PC-3 (cell line): ENCODE measurements at regions not wholly inside any gene's neighbourhood (a gene's known extent, or its start where the extent isn't known, plus 50 kb on each side); places are given as distances from the start of the nearest gene placed in this dataset.

Source experiments
- CTCF ChIP-seq: fragments of 300-600 bp; sonication (generic); conservative IDR thresholded peaks from 2 replicates; pipeline ENCODE4 v1.5.1; 2017; ENCODE audit warnings: antibody characterized with exemption, low read depth, mild to moderate bottlenecking, low read length
- EZH2 ChIP-seq: fragments of 300-600 bp; sonication (generic); IDR thresholded peaks from one replicate; pipeline ENCODE4 v1.6.1; 2017; ENCODE audit warnings: antibody characterized with exemption, mild to moderate bottlenecking, low read length; ENCODE audit not compliant: unreplicated experiment
- EZH2phosphoT487 ChIP-seq: fragments of 300-600 bp; sonication (generic); IDR thresholded peaks from 2 replicates; pipeline ENCODE4 v1.6.1; 2018; ENCODE audit warnings: mild to moderate bottlenecking, antibody characterized with exemption, low read length, borderline replicate concordance

- TF ChIP-seq CTCF = no peak
- TF ChIP-seq EZH2phosphoT487 = no peak
- no peak for TF ChIP-seq EZH2
These were observed 84.3 kb upstream of the FZD7 start for GRCh38 chr2:201949181-201949926.
